ENCODE measurements at regions not wholly inside any gene's neighbourhood (a gene's known extent, or its start where the extent isn't known, plus 50 kb on each side); places are given as distances from the start of the nearest gene placed in this dataset.

DNA sequence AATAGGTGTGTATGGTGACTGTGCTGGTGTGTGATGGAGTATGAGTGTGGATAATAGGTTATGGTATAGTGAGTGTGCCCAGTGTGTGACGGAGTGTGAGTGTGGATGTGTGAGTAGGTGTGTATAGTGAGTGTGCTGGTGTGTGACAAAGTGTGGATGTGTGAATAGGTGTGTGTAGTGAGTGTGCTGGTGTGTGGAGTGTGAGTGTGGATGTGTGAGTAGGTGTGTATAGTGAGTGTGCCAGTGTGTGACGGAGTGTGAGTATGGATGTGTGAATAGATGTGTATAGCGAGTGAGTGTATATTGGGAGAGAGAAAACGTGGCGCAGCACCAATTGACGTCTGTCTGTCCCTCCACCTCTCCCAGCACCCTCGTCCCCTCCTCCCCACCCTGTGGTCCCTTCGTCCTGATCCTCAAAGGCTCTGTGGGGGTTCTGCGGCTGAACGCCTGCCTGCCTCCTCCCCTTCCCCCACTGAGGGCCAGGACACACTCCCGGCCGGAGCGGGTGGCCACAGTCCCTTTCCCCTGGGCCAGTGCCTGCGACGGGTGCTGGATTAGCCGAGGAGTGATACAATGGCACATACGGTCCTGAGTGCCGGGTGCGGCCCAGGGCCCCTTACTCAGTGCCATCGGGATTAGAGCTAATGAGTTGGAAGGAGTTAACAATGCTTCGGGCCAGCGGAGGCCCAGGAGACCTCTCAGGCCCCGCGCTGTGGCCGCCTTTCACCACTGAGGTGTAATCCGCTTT is 160.0 kb downstream of the MRM1 start:
- Histone ChIP-seq H3K9me3 (no peaks in the 10 kb centered on the region), H3K36me3 (replicated peaks in 1 of 2; ENCODE audit: insufficient read depth in 1 of 2, low read depth in 2 of 2) (no peaks in the 10 kb centered on the region), H3K4me1 (no peaks in the 10 kb centered on the region), H3K4me3 (no peak overlapping the region), H3K27ac (no peak overlapping the region), H3K27me3 (no peaks in the 10 kb centered on the region)
- WGBS, 2 donors: 61 to 66% methylated on average over 25 to 26 of the region's 26 CpGs
- intact Hi-C loops (cut with DNase I): no loop called here
- TF ChIP-seq POLR2A (IDR thresholded peaks at IDR 0.05): no peak
- TF ChIP-seq, protein P1, sequence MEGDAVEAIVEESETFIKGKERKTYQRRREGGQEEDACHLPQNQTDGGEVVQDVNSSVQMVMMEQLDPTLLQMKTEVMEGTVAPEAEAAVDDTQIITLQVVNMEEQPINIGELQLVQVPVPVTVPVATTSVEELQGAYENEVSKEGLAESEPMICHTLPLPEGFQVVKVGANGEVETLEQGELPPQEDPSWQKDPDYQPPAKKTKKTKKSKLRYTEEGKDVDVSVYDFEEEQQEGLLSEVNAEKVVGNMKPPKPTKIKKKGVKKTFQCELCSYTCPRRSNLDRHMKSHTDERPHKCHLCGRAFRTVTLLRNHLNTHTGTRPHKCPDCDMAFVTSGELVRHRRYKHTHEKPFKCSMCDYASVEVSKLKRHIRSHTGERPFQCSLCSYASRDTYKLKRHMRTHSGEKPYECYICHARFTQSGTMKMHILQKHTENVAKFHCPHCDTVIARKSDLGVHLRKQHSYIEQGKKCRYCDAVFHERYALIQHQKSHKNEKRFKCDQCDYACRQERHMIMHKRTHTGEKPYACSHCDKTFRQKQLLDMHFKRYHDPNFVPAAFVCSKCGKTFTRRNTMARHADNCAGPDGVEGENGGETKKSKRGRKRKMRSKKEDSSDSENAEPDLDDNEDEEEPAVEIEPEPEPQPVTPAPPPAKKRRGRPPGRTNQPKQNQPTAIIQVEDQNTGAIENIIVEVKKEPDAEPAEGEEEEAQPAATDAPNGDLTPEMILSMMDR (IDR thresholded peaks at IDR 0.05): no peak
- no peak for ATAC-seq
- DNase-seq: no peak

GRCh38 chr17:36765436-36766043 is 164.2 kb downstream of the MRM1 start:
- intact Hi-C loops (cut with DNase I): no loop called here
- TF ChIP-seq, protein P1 (IDR thresholded peaks at IDR 0.05): no peak
- no peak for TF ChIP-seq POLR2A (IDR thresholded peaks at IDR 0.05)

GRCh38 chr17:36768394-36768793 is 167.0 kb downstream of the MRM1 start:
- H3K27me3 ChIP-seq: no peaks in the 10 kb centered on the region
- no peak overlapping the region for H3K27ac ChIP-seq
- WGBS, 2 donors: 13 to 35% methylated on average over 3 to 13 of the region's 13 CpGs
- intact Hi-C loops (cut with DNase I): no loop called here
- H3K4me1 ChIP-seq: no peaks in the 10 kb centered on the region
- DNase-seq (no peak), ATAC-seq (no peak)
- no peaks in the 10 kb centered on the region for H3K9me3 ChIP-seq
- H3K4me3 ChIP-seq: no peak overlapping the region
- no peaks in the 10 kb centered on the region for H3K36me3 ChIP-seq (replicated peaks in 1 of 2; ENCODE audit: insufficient read depth in 1 of 2, low read depth in 2 of 2)
- TF ChIP-seq POLR2A (IDR thresholded peaks at IDR 0.05): no peak
- TF ChIP-seq, protein P1 (IDR thresholded peaks at IDR 0.05): no peak

More at GRCh38 chr17:36765436-36766043, 164.2 kb downstream of the MRM1 start:
- DNase-seq (no peak), ATAC-seq (no peak)
- no peaks in the 10 kb centered on the region for H3K4me1 ChIP-seq
- 33 to 34% methylated on average over 17 to 18 of the region's 18 CpGs for WGBS, 2 donors
- H3K36me3 ChIP-seq (replicated peaks in 1 of 2; ENCODE audit: insufficient read depth in 1 of 2, low read depth in 2 of 2): no peaks in the 10 kb centered on the region
- H3K4me3 ChIP-seq: no peak overlapping the region
- no peaks in the 10 kb centered on the region for H3K9me3 ChIP-seq
- no peak overlapping the region for H3K27ac ChIP-seq
- H3K27me3 ChIP-seq: no peaks in the 10 kb centered on the region

DNA sequence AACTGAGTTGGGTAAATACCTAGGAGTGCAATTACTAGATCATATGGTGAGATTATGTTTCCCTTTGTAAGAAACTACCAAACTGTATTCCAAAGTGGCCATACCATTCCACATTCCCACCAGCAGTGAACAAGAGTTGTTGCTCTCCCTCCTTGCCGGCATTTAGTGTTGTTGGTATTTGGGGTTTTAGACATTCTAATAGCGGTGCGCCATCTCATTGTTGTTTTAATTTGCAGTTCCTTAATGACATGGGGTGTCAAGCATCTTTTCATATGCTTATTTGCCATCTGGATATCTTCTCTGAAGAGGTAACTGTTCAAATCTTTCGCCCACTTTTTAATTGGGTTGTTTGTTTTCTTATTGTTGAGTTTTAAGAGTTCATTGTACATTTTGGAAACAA is 164.2 kb upstream of the LHX1 start:
- H3K4me3 ChIP-seq: no peak overlapping the region
- 28 to 36% methylated on average over 4 of the region's 4 CpGs for WGBS, 2 donors
- no peak for ATAC-seq
- H3K27ac ChIP-seq: no peak overlapping the region
- no peaks in the 10 kb centered on the region for H3K36me3 ChIP-seq (replicated peaks in 1 of 2; ENCODE audit: insufficient read depth in 1 of 2, low read depth in 2 of 2)
- no peaks in the 10 kb centered on the region for H3K4me1 ChIP-seq
- H3K27me3 ChIP-seq: no peaks in the 10 kb centered on the region
- DNase-seq: no peak
- no peak for TF ChIP-seq POLR2A (IDR thresholded peaks at IDR 0.05)
- TF ChIP-seq, protein P1 (IDR thresholded peaks at IDR 0.05): no peak
- intact Hi-C loops (cut with DNase I): no loop called here
- no peaks in the 10 kb centered on the region for H3K9me3 ChIP-seq
